ENCODE measurements at regions not wholly inside any gene's neighbourhood (a gene's known extent, or its start where the extent isn't known, plus 50 kb on each side); places are given as distances from the start of the nearest gene placed in this dataset.

DNA sequence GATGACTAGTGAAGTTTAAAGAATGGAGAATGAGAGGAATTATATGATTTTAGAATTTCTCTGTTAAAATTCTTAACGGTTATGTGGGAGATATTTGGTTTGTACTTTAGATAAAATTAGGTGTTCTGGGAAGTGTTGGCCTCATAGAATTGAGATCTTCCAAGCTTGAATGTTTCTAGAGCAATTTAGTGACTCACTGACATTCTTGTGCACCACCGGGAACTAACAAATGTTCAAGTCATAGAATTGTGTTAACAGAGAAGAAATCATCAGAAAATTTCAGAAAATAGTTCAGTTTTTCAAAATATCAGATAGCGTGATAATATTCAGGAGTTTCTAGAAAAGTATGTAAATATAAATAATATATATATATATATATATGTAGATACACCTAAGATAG lies 67.9 kb upstream of the BMP5 start:
- no peaks in the 10 kb centered on the region for H3K36me3 Mint-ChIP-seq
- H3K4me3 Mint-ChIP-seq = no peak overlapping the region
- H3K4me1 Mint-ChIP-seq = no peaks in the 10 kb centered on the region
- H3K9me3 Mint-ChIP-seq = 0 out of 2 replicates have a peak, but pooled peaks cover 3% of the 10 kb centered on the region
- ATAC-seq = no peak
- ChIA-PET POLR2A (no interaction called here), CTCF (no interaction called here)
- TF ChIP-seq, protein P1, sequence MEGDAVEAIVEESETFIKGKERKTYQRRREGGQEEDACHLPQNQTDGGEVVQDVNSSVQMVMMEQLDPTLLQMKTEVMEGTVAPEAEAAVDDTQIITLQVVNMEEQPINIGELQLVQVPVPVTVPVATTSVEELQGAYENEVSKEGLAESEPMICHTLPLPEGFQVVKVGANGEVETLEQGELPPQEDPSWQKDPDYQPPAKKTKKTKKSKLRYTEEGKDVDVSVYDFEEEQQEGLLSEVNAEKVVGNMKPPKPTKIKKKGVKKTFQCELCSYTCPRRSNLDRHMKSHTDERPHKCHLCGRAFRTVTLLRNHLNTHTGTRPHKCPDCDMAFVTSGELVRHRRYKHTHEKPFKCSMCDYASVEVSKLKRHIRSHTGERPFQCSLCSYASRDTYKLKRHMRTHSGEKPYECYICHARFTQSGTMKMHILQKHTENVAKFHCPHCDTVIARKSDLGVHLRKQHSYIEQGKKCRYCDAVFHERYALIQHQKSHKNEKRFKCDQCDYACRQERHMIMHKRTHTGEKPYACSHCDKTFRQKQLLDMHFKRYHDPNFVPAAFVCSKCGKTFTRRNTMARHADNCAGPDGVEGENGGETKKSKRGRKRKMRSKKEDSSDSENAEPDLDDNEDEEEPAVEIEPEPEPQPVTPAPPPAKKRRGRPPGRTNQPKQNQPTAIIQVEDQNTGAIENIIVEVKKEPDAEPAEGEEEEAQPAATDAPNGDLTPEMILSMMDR (IDR thresholded peaks at IDR 0.05) = no peak
- TF ChIP-seq, protein P2, sequence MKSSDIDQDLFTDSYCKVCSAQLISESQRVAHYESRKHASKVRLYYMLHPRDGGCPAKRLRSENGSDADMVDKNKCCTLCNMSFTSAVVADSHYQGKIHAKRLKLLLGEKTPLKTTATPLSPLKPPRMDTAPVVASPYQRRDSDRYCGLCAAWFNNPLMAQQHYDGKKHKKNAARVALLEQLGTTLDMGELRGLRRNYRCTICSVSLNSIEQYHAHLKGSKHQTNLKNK (CRISPR knock-in tag; IDR thresholded peaks at IDR 0.05) = no peak
- no peak for TF ChIP-seq OVOL2 (CRISPR knock-in tag; IDR thresholded peaks at IDR 0.05; ENCODE audit: borderline replicate concordance)
- TF ChIP-seq ZNF121 (CRISPR knock-in tag; IDR thresholded peaks at IDR 0.05) = no peak
- no peak for TF ChIP-seq NR1H2 (CRISPR knock-in tag; IDR thresholded peaks at IDR 0.05)
- TF ChIP-seq, protein P3, sequence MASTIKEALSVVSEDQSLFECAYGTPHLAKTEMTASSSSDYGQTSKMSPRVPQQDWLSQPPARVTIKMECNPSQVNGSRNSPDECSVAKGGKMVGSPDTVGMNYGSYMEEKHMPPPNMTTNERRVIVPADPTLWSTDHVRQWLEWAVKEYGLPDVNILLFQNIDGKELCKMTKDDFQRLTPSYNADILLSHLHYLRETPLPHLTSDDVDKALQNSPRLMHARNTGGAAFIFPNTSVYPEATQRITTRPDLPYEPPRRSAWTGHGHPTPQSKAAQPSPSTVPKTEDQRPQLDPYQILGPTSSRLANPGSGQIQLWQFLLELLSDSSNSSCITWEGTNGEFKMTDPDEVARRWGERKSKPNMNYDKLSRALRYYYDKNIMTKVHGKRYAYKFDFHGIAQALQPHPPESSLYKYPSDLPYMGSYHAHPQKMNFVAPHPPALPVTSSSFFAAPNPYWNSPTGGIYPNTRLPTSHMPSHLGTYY (CRISPR knock-in tag; IDR thresholded peaks at IDR 0.05) = no peak
- TF ChIP-seq, protein P4, sequence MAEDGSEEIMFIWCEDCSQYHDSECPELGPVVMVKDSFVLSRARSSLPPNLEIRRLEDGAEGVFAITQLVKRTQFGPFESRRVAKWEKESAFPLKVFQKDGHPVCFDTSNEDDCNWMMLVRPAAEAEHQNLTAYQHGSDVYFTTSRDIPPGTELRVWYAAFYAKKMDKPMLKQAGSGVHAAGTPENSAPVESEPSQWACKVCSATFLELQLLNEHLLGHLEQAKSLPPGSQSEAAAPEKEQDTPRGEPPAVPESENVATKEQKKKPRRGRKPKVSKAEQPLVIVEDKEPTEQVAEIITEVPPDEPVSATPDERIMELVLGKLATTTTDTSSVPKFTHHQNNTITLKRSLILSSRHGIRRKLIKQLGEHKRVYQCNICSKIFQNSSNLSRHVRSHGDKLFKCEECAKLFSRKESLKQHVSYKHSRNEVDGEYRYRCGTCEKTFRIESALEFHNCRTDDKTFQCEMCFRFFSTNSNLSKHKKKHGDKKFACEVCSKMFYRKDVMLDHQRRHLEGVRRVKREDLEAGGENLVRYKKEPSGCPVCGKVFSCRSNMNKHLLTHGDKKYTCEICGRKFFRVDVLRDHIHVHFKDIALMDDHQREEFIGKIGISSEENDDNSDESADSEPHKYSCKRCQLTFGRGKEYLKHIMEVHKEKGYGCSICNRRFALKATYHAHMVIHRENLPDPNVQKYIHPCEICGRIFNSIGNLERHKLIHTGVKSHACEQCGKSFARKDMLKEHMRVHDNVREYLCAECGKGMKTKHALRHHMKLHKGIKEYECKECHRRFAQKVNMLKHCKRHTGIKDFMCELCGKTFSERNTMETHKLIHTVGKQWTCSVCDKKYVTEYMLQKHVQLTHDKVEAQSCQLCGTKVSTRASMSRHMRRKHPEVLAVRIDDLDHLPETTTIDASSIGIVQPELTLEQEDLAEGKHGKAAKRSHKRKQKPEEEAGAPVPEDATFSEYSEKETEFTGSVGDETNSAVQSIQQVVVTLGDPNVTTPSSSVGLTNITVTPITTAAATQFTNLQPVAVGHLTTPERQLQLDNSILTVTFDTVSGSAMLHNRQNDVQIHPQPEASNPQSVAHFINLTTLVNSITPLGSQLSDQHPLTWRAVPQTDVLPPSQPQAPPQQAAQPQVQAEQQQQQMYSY (CRISPR knock-in tag; IDR thresholded peaks at IDR 0.05) = no peak
- TF ChIP-seq, protein P5, sequence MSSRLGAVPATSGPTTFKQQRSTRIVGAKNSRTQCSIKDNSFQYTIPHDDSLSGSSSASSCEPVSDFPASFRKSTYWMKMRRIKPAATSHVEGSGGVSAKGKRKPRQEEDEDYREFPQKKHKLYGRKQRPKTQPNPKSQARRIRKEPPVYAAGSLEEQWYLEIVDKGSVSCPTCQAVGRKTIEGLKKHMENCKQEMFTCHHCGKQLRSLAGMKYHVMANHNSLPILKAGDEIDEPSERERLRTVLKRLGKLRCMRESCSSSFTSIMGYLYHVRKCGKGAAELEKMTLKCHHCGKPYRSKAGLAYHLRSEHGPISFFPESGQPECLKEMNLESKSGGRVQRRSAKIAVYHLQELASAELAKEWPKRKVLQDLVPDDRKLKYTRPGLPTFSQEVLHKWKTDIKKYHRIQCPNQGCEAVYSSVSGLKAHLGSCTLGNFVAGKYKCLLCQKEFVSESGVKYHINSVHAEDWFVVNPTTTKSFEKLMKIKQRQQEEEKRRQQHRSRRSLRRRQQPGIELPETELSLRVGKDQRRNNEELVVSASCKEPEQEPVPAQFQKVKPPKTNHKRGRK (CRISPR knock-in tag; IDR thresholded peaks at IDR 0.05; ENCODE audit: borderline replicate concordance) = no peak
- TF ChIP-seq ATF1 (CRISPR knock-in tag; IDR thresholded peaks at IDR 0.05) = no peak
- no peak for TF ChIP-seq ZNF423 (CRISPR knock-in tag; IDR thresholded peaks at IDR 0.05)
- TF ChIP-seq GTF2I (CRISPR knock-in tag; conservative IDR thresholded peaks at IDR 0.05) = no peak
- TF ChIP-seq, protein P6, sequence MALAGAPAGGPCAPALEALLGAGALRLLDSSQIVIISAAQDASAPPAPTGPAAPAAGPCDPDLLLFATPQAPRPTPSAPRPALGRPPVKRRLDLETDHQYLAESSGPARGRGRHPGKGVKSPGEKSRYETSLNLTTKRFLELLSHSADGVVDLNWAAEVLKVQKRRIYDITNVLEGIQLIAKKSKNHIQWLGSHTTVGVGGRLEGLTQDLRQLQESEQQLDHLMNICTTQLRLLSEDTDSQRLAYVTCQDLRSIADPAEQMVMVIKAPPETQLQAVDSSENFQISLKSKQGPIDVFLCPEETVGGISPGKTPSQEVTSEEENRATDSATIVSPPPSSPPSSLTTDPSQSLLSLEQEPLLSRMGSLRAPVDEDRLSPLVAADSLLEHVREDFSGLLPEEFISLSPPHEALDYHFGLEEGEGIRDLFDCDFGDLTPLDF (CRISPR knock-in tag; IDR thresholded peaks at IDR 0.05) = no peak
- TF ChIP-seq, protein P7, sequence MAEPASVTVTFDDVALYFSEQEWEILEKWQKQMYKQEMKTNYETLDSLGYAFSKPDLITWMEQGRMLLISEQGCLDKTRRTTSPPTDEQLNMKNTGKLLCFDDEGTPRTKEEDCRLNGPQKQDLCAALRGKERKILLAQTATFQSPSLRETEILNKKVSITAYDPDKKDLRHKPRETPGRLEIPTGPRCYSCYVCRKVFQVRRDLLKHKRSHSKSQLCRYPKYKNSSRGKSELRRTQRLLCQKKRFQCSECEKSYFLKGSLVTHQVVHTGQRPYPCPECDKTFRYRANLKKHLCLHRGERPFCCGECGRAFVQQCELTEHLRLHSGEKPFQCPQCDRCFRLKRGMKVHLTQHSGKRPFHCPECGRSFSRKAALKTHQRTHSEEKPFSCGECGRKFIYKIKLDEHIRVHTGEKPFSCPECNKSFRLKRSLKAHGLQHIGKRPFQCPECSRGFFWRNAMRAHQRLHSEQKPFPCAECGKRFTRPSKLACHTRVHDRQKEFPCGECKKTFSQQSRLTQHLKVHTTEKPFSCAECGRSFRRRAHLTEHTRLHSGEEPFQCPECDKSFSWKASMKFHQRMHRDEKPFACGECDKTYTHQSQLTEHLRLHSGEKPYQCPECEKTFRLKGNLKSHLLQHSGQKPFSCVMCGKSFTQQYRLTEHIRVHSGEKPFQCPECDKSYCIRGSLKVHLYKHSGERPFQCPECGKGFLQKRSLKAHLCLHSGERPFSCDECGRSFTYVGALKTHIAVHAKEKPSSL (CRISPR knock-in tag; conservative IDR thresholded peaks at IDR 0.05) = no peak
- TF ChIP-seq, protein P8, sequence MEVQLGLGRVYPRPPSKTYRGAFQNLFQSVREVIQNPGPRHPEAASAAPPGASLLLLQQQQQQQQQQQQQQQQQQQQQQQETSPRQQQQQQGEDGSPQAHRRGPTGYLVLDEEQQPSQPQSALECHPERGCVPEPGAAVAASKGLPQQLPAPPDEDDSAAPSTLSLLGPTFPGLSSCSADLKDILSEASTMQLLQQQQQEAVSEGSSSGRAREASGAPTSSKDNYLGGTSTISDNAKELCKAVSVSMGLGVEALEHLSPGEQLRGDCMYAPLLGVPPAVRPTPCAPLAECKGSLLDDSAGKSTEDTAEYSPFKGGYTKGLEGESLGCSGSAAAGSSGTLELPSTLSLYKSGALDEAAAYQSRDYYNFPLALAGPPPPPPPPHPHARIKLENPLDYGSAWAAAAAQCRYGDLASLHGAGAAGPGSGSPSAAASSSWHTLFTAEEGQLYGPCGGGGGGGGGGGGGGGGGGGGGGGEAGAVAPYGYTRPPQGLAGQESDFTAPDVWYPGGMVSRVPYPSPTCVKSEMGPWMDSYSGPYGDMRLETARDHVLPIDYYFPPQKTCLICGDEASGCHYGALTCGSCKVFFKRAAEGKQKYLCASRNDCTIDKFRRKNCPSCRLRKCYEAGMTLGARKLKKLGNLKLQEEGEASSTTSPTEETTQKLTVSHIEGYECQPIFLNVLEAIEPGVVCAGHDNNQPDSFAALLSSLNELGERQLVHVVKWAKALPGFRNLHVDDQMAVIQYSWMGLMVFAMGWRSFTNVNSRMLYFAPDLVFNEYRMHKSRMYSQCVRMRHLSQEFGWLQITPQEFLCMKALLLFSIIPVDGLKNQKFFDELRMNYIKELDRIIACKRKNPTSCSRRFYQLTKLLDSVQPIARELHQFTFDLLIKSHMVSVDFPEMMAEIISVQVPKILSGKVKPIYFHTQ (CRISPR knock-in tag; IDR thresholded peaks at IDR 0.05) = no peak
- no peak for TF ChIP-seq FOXP1 (CRISPR knock-in tag; IDR thresholded peaks at IDR 0.05; ENCODE audit: borderline replicate concordance)
- TF ChIP-seq, protein P9, sequence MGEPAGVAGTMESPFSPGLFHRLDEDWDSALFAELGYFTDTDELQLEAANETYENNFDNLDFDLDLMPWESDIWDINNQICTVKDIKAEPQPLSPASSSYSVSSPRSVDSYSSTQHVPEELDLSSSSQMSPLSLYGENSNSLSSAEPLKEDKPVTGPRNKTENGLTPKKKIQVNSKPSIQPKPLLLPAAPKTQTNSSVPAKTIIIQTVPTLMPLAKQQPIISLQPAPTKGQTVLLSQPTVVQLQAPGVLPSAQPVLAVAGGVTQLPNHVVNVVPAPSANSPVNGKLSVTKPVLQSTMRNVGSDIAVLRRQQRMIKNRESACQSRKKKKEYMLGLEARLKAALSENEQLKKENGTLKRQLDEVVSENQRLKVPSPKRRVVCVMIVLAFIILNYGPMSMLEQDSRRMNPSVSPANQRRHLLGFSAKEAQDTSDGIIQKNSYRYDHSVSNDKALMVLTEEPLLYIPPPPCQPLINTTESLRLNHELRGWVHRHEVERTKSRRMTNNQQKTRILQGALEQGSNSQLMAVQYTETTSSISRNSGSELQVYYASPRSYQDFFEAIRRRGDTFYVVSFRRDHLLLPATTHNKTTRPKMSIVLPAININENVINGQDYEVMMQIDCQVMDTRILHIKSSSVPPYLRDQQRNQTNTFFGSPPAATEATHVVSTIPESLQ (CRISPR knock-in tag; IDR thresholded peaks at IDR 0.05) = no peak
- DNase-seq (ENCODE audit: low spot score) = no peak
- H3K27ac Mint-ChIP-seq = no peak overlapping the region
- H3K27me3 Mint-ChIP-seq (ENCODE audit: low read depth) = no peaks in the 10 kb centered on the region

Measured in WTC11 (cell line).